Coronary artery (tissue), 2 donors: ENCODE measurements at regions not wholly inside any gene's neighbourhood (a gene's known extent, or its start where the extent isn't known, plus 50 kb on each side); places are given as distances from the start of the nearest gene placed in this dataset.
"Not testable (repeated sequence)": the region's sequence is repeated elsewhere in the genome, so short reads cannot be mapped to it uniquely, and the experiment has no call there.

ENCODE experiments used
- DNase-seq: peaks from one replicate; pipeline ENCODE4 v3.0.0-alpha.2; 2017; ENCODE audit warnings: low spot score
- H3K27ac ChIP-seq, 2 donors: fragments of 200-600 bp; sonication (generic); one replicate each; pipeline ENCODE4 v1.5.1; 2016 to 2019
- H3K4me3 ChIP-seq: fragments of 200-600 bp; sonication (generic); 2 replicates; pipeline ENCODE4 v1.5.1; 2016; ENCODE audit warnings: mild to moderate bottlenecking, moderate library complexity
- TF ChIP-seq, protein P1 (sequence below): fragments of 200-600 bp; sonication (generic); IDR thresholded peaks from one replicate; pipeline ENCODE4 v1.5.1; 2019; ENCODE audit warnings: antibody characterized with exemption

DNA sequence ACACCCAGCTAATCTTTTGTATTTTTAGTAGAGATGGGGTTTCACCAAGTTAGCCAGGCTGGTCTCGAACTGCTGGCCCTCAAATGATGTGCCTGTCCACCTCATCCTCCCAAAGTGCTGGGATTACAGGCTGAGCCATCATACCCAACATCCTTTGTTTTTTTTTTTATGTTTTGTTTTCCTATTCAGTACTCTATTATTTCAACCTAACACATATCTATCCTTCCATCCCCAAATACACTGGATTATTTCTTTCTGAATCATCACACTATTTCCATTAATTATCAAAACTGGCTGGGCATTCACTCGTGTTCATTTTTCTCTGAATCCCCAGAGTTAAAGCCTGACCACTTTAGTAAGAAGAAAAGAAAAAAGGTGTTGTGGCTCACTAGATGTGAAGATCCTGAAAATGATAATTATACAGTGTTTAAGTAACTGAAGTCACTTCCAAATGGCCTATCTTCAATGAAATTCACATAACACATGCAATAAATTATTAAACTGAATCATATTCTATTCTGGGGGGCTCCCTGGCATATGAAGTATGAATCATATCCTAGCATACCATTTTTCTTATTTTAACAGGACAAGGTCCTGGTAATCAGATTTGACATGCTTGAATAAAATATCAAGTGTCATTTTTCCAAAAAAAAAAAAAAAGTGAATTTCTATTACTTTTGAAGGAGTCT, 1754.2 kb downstream of the BRINP3 start:
- TF ChIP-seq, protein P1, sequence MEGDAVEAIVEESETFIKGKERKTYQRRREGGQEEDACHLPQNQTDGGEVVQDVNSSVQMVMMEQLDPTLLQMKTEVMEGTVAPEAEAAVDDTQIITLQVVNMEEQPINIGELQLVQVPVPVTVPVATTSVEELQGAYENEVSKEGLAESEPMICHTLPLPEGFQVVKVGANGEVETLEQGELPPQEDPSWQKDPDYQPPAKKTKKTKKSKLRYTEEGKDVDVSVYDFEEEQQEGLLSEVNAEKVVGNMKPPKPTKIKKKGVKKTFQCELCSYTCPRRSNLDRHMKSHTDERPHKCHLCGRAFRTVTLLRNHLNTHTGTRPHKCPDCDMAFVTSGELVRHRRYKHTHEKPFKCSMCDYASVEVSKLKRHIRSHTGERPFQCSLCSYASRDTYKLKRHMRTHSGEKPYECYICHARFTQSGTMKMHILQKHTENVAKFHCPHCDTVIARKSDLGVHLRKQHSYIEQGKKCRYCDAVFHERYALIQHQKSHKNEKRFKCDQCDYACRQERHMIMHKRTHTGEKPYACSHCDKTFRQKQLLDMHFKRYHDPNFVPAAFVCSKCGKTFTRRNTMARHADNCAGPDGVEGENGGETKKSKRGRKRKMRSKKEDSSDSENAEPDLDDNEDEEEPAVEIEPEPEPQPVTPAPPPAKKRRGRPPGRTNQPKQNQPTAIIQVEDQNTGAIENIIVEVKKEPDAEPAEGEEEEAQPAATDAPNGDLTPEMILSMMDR: no peak
- Histone ChIP-seq H3K4me3 (no peak overlapping the region), H3K27ac (no peak overlapping the region)
- DNase-seq: no peak

DNA sequence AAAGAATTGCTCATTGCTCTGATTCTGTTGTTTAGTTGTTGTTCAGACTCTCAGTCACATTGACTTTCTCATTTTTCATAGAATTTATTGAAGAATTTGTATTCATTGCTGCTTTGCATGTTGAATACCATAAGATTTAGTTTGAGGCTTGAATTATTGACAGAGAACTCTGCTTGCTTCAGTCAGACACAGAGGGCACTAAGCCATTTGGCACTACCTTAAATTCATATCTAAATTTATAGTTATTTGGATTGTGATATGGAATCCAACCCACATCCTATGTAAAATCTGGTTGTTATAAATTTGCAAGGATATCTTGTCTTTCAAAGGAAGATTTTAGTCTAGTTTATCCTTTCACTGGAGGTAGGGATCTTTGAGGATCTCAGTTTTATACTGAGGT, 1748.6 kb downstream of the BRINP3 start:
- TF ChIP-seq, protein P1: no peak
- Histone ChIP-seq H3K27ac (no peak overlapping the region), H3K4me3 (no peak overlapping the region)
- DNase-seq: no peak

DNA sequence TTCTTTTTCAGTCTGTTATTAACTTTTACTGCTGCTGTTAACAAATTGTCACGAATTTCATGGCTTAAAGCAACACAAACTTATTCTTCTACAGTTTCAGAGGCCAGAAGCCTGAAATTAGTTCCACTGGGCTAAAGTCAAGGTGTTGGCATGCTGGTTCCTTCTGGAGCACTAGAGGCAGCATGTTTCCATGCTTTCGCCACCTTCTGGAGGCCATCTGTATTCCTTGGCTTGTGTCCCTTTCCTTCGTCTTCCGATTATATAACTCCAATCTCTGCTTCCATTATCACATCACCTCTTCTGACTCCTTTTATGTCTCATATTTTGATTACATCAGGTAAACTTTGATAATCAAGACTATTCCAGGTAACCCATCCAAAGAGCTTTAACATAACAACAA, 1742.1 kb downstream of the BRINP3 start:
- TF ChIP-seq, protein P1: no peak
- Histone ChIP-seq H3K4me3 (no peak overlapping the region), H3K27ac (no peak overlapping the region)
- DNase-seq: no peak

DNA sequence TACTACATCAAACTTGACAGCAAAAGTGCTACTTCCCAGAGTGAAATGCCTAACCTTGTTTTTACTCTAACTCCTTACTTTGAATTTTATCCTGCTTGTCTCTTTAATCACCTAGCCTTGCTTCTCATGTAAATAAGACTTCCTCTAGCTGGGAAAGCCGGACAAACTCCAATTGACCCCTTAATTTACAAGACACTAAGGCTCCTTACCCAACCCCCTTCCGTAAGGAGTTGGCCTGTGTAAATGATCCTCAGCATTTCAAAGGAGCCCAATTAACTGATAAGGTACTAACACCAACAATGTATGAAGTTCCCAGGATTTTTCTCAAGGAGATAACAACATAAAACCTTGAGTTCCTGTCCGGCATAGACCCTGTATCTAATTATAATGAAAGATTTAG, 1728.4 kb downstream of the BRINP3 start:
- not testable (repeated sequence) for H3K27ac ChIP-seq, H3K4me3 ChIP-seq, DNase-seq

DNA sequence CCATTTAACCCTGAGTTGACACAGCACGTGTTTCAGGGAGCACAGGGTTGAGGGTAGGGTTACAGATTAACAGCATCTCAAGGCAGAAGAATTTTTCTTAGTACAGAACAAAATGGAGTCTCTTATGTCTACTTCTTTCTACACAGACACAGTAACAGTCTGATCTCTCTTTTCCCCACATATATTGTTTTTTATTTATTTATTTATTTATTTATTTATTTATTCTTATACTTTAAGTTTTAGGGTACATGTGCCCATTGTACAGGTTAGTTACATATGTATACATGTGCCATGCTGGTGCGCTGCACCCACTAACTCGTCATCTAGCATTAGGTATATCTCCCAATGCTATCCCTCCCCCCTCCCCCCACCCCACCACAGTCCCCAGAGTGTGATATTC, 1725.6 kb downstream of the BRINP3 start:
- H3K4me3 ChIP-seq, DNase-seq, H3K27ac ChIP-seq: not testable (repeated sequence)

DNA sequence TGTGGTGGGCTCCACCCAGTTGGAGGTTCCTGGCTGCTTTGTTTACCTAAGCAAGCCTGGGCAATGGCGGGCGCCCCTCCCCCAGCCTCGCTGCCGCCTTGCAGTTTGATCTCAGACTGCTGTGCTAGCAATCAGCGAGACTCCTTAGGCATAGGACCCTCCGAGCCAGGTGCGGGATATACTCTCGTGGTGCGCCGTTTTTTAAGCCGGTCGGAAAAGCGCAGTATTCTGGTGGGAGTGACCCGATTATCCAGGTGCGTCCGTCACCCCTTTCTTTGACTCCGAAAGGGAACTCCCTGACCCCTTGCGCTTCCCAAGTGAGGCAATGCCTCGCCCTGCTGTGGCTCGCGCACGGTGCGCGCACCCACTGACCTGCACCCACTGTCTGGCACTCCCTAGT, 1719.9 kb downstream of the BRINP3 start:
- not testable (repeated sequence) for H3K4me3 ChIP-seq, H3K27ac ChIP-seq, DNase-seq

DNA sequence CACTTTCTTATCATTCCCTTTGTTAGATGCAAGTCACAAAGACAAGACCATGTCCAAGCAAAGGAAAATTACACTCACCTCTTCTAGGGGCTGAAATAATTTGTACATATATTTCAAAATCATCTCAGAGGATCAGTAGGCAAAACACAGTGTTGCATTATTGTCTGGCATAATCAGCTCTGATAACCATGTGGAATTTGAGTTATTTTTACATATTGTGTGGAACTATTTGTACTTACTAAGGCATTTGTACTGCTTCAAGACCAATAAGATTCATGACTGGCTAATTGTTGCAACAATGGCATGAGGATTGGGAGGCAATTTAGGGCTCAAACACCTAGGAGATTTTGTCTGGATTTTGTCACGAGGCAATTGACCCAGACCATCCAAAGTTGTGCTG, 1716.4 kb downstream of the BRINP3 start:
- no peak overlapping the region for H3K4me3 ChIP-seq
- no peak for DNase-seq
- TF ChIP-seq, protein P1: no peak
- H3K27ac ChIP-seq: no peak overlapping the region

DNA sequence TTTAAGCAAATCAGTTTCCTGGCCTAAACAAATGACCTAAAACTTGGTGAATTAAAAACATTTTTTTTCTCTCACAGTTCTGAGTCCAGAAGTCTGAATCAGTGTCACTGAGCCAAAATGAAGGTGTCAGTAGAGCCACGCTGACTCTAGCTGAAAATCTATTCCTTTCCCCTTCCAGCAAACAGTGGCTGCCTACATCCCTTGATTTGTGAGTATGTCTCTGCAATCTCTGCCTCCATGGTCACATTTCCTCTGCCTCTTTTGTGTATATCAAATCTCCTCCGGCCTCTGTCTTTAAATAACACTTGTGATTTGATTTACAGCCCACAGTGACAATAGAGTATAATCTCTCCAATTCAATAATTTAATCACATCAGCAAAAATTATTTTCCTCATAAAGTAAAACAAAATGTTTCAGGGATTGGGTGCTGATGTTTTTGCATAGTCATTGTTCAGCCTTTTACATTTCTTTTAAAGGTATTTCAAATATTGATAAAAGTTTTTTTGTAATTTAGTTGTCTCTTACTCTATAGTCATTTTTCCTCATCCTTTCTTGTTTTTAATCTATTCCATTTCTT, 1715.4 kb downstream of the BRINP3 start:
- no peak overlapping the region for H3K27ac ChIP-seq
- H3K4me3 ChIP-seq: no peak overlapping the region
- DNase-seq: no peak
- TF ChIP-seq, protein P1: no peak
